Loucy (cell line): ENCODE measurements at regions not wholly inside any gene's neighbourhood (a gene's known extent, or its start where the extent isn't known, plus 50 kb on each side); places are given as distances from the start of the nearest gene placed in this dataset.

Experiments
- EZH2phosphoT487 ChIP-seq: fragments of 200-600 bp; IDR thresholded peaks from 2 replicates; pipeline ENCODE4 v1.6.1; 2018; ENCODE audit warnings: antibody characterized with exemption, mild to moderate bottlenecking, moderate library complexity, borderline replicate concordance
- TF ChIP-seq, protein P1 (sequence below): fragments of 200-600 bp; sonication (generic); conservative IDR thresholded peaks from 2 replicates; pipeline ENCODE4 v1.5.1; 2014; ENCODE audit warnings: mild to moderate bottlenecking, antibody characterized with exemption, low read length

DNA sequence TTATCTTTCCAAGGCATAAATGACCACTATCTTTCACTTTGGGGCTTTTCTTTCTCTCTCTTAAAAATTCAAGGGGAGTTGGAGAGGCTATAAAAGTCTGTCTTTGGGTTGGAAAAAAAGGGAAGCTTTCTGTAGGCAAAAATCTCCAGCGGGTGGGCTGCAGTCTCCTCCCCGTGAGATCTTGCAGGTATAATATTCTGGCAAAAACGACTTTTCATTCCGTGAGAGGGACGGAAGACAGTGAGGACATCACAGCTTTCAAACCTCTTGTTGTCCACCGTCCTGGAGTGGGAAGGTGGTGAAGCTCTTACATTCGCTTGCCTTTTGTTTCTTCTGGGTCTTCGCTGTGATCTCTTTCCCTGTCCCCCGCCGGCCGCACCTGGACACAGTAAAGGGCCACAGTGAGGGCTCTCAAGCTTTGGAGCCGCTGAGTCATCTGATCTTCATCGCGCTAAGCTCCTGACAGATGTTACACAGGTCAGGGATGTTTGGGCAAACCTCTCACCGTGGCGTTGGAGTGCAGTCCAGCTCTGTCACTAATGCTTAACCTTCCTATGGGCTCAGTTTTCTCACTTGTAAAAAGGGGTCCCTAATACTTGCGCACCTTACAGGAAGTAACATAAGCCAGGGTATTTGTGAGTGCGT is 61.9 kb upstream of the MEGF10 start:
- TF ChIP-seq, protein P1, sequence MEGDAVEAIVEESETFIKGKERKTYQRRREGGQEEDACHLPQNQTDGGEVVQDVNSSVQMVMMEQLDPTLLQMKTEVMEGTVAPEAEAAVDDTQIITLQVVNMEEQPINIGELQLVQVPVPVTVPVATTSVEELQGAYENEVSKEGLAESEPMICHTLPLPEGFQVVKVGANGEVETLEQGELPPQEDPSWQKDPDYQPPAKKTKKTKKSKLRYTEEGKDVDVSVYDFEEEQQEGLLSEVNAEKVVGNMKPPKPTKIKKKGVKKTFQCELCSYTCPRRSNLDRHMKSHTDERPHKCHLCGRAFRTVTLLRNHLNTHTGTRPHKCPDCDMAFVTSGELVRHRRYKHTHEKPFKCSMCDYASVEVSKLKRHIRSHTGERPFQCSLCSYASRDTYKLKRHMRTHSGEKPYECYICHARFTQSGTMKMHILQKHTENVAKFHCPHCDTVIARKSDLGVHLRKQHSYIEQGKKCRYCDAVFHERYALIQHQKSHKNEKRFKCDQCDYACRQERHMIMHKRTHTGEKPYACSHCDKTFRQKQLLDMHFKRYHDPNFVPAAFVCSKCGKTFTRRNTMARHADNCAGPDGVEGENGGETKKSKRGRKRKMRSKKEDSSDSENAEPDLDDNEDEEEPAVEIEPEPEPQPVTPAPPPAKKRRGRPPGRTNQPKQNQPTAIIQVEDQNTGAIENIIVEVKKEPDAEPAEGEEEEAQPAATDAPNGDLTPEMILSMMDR, result no peak
- no peak for TF ChIP-seq EZH2phosphoT487
